ENCODE measurements at regions not wholly inside any gene's neighbourhood (a gene's known extent, or its start where the extent isn't known, plus 50 kb on each side); places are given as distances from the start of the nearest gene placed in this dataset.
A peak's percentile ranks its signal among the peaks of the same experiment; 100 is the strongest.

DNA sequence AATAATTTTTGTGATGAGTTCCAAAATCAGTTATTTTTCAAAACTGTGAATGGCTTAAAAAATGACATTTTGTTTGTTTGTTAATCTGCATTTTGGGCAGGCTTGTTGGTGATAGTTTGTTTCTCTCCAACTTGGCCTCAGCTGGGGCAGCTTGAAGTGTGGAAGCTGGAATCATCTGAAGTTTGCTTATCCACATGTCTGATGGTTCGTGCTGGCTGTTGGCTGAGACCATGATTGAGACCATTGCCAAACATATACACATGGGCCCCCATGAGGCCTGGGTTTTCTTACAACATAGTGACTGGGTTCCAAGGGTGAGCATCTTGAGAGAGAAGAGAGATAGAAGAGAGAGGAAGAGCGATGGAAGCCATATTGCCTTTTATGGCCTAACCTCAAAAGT lies 201.2 kb downstream of the NDFIP2 start:
- H3K9me3 ChIP-seq: no peaks in the 10 kb centered on the region
- H3K4me3 ChIP-seq: no peak overlapping the region
- no peaks in the 10 kb centered on the region for H3K36me3 ChIP-seq
- no peak for DNase-seq
- H3K27ac ChIP-seq: no peak overlapping the region
- 82% methylated on average over 1 of the region's 2 CpGs for WGBS (ENCODE audit: insufficient coverage, low coverage, low lambda C conversion rate, missing lambda C conversion rate)
- no peaks in the 10 kb centered on the region for H3K4me1 ChIP-seq
- TF ChIP-seq POLR2A (IDR thresholded peaks at IDR 0.05) (no peak), CTCF (IDR thresholded peaks at IDR 0.05) (no peak)
- no peak for ATAC-seq
- no peaks in the 10 kb centered on the region for H3K27me3 ChIP-seq
- intact Hi-C loops (cut with DNase I): loop anchor here in 1 of 2 donors (10.0 kb wide), 1 partner anchor 693 kb away; no protein-coding TSS in a partner anchor

DNA sequence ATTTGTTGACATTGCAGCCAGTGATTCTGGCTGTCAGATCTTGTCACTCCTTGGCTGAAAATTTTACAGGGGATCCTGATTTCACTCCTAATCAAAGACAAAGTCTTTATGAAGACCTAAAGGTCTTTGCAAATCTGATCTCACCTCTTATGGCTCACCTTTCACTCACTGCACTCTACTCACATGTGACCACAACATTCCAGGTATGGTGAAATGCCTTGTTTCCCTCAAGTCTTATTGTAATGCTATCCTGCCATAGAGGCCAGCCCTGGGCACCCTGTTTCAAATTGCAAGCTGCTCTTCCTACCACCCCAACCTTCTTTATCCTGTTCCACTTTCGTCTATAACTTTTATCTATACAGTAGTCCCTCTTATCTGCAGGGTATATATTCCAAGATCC lies 200.1 kb downstream of the NDFIP2 start:
- ATAC-seq (no peak), DNase-seq (no peak)
- no peaks in the 10 kb centered on the region for H3K27me3 ChIP-seq
- H3K9me3 ChIP-seq: no peaks in the 10 kb centered on the region
- no peaks in the 10 kb centered on the region for H3K4me1 ChIP-seq
- no peak overlapping the region for H3K27ac ChIP-seq
- 42% methylated on average over 1 of the region's 1 CpG for WGBS (ENCODE audit: insufficient coverage, low coverage, low lambda C conversion rate, missing lambda C conversion rate)
- TF ChIP-seq CTCF (IDR thresholded peaks at IDR 0.05): no peak
- TF ChIP-seq POLR2A (IDR thresholded peaks at IDR 0.05): no peak
- intact Hi-C loops (cut with DNase I): loop anchor here in 1 of 2 donors (10.0 kb wide), 1 partner anchor 694 kb away; no protein-coding TSS in a partner anchor
- H3K4me3 ChIP-seq: no peak overlapping the region
- H3K36me3 ChIP-seq: no peaks in the 10 kb centered on the region

GRCh38 chr13:79680485-79680884 lies 199.5 kb downstream of the NDFIP2 start:
- intact Hi-C loops (cut with DNase I): loop anchor here in 1 of 2 donors (10.0 kb wide), 1 partner anchor 694 kb away; no protein-coding TSS in a partner anchor
- DNase-seq (no peak), ATAC-seq (no peak)
- Histone ChIP-seq H3K4me1 (no peaks in the 10 kb centered on the region), H3K27me3 (no peaks in the 10 kb centered on the region), H3K36me3 (no peaks in the 10 kb centered on the region), H3K27ac (no peak overlapping the region), H3K9me3 (no peaks in the 10 kb centered on the region), H3K4me3 (no peak overlapping the region)
- TF ChIP-seq CTCF (IDR thresholded peaks at IDR 0.05) (no peak), POLR2A (IDR thresholded peaks at IDR 0.05) (no peak)

DNA sequence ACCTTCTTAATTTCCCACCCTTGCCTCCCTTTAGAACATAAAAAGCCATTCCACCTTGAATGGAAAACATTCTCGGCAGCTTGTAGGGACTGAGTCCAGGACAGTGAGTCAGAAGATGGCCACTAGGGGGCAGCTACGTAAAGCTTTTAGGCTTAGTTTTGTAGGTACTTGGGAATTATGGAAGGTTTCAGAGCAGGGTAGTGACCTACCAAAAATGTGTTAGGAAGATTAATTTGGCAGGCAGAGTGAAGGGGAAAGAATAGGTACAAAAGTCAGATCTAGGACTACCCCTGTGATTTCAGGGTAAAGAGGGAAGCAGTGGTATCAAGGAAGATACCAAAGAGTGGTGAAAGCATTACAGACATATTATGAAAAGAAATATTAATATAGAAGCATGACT lies 198.4 kb downstream of the NDFIP2 start:
- 0% methylated on average over 2 of the region's 2 CpGs for WGBS (ENCODE audit: insufficient coverage, low coverage, low lambda C conversion rate, missing lambda C conversion rate)
- no peaks in the 10 kb centered on the region for H3K4me1 ChIP-seq
- no peaks in the 10 kb centered on the region for H3K36me3 ChIP-seq
- H3K9me3 ChIP-seq: no peaks in the 10 kb centered on the region
- DNase-seq (peak in 2 of 3 donors; percentile 55 to 65), ATAC-seq (peak; percentile 79 to 85 (median 84))
- H3K27me3 ChIP-seq: no peaks in the 10 kb centered on the region
- peak; percentile 72 to 81 (median 80) for TF ChIP-seq CTCF (IDR thresholded peaks at IDR 0.05)
- TF ChIP-seq POLR2A (IDR thresholded peaks at IDR 0.05): no peak
- H3K4me3 ChIP-seq: no peak overlapping the region
- H3K27ac ChIP-seq: no peak overlapping the region
- intact Hi-C loops (cut with DNase I): no loop called here

DNA sequence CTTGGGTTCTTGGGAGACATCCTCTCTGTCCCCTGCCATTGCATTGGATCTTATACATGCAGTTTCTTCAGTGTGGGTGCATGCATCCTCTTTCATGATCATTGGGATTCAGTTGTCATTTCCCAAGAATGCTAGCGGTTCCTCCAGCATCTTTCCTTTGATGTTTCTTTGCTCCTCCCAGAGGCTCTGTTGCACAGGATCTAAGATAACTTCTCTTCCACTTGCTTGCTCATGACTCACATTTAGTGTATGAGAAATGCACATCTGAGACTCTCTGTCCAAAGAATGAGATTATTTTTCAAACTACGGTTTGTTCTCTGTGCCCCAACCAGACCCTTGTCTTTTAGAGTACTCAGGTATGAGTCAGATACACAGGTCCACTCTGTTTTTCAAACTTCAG lies 197.1 kb downstream of the NDFIP2 start:
- no peak for ATAC-seq
- WGBS (ENCODE audit: insufficient coverage, low coverage, low lambda C conversion rate, missing lambda C conversion rate): 56% methylated on average over 1 of the region's 2 CpGs

More for the DNA sequence above, 197.1 kb downstream of the NDFIP2 start:
- intact Hi-C loops (cut with DNase I): no loop called here
- no peak for TF ChIP-seq POLR2A (IDR thresholded peaks at IDR 0.05)
- TF ChIP-seq CTCF (IDR thresholded peaks at IDR 0.05): no peak
- Histone ChIP-seq H3K9me3 (no peaks in the 10 kb centered on the region), H3K27ac (no peak overlapping the region), H3K27me3 (no peaks in the 10 kb centered on the region), H3K4me1 (no peaks in the 10 kb centered on the region), H3K36me3 (no peaks in the 10 kb centered on the region), H3K4me3 (no peak overlapping the region)
- DNase-seq: no peak
